ENCODE measurements at regions not wholly inside any gene's neighbourhood (a gene's known extent, or its start where the extent isn't known, plus 50 kb on each side); places are given as distances from the start of the nearest gene placed in this dataset.

DNA sequence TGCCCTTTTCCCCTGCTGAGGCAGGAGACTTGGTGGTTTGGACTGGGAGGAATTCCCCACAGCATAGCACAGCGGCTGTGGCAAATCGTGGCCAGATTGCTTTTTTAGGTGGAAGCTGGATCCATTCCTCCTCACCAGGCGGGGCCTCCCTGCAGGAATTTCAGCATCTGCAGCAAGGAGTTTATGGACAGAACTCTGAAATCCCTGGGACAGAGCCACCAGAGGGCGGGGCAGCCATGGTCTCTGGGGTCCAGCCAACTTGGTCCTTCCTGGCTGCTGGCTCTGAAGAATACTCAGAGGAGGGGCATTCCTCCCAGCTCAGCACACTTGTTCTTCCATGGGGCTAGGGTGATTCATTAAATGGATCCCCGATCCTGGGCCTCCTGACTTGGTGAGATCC lies 794.3 kb downstream of the SH3BGRL start:
- TF ChIP-seq, protein P1, sequence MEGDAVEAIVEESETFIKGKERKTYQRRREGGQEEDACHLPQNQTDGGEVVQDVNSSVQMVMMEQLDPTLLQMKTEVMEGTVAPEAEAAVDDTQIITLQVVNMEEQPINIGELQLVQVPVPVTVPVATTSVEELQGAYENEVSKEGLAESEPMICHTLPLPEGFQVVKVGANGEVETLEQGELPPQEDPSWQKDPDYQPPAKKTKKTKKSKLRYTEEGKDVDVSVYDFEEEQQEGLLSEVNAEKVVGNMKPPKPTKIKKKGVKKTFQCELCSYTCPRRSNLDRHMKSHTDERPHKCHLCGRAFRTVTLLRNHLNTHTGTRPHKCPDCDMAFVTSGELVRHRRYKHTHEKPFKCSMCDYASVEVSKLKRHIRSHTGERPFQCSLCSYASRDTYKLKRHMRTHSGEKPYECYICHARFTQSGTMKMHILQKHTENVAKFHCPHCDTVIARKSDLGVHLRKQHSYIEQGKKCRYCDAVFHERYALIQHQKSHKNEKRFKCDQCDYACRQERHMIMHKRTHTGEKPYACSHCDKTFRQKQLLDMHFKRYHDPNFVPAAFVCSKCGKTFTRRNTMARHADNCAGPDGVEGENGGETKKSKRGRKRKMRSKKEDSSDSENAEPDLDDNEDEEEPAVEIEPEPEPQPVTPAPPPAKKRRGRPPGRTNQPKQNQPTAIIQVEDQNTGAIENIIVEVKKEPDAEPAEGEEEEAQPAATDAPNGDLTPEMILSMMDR (IDR thresholded peaks at IDR 0.05; ENCODE audit: low read depth, low read length) = no peak
- DNase-seq (ENCODE audit: extremely low read depth, low read depth) = no peak

DNA sequence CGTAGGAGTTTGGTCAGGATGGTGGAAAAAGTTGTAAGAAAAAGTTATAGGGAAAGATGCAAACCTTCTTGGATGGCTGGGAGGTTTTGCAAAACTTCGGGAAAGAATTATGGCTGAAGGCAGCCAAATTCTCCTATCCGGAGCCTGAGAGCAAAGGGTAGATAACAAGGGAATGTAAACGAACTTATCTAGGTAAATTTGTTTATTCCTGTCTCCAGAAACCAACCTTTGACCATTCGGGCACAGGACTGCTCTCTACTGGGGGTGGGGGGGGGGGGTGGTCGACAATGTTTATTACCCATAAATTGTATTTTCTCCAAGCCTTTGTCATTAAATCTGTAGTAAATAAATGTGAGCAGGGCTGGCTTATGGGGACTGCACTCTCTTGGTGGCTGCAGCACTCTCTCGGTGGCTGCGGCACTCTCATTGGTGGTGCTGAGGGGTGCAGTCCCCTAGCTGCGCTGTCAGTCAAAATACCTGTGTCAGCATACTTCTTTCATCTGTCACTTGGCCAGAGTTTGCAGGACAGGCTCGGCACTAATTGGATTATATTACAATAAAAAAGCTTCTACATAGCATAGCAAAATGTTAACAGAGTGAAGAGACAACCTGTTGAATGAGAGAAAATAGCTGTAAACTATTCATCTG lies 827.8 kb downstream of the SH3BGRL start:
- TF ChIP-seq, protein P1 (IDR thresholded peaks at IDR 0.05; ENCODE audit: low read depth, low read length) = no peak
- DNase-seq (ENCODE audit: extremely low read depth, low read depth) = no peak

- no peak for DNase-seq (ENCODE audit: extremely low read depth, low read depth)
- TF ChIP-seq, protein P1 (IDR thresholded peaks at IDR 0.05; ENCODE audit: low read depth, low read length) = no peak
Measured at GRCh38 chrX:82031250-82031649, 829.3 kb downstream of the SH3BGRL start.

- TF ChIP-seq, protein P1 (IDR thresholded peaks at IDR 0.05; ENCODE audit: low read depth, low read length) = no peak
- no peak for DNase-seq (ENCODE audit: extremely low read depth, low read depth)
Measured at GRCh38 chrX:82038793-82039192, 836.9 kb downstream of the SH3BGRL start.

- DNase-seq (ENCODE audit: extremely low read depth, low read depth) = no peak
- TF ChIP-seq, protein P1 (IDR thresholded peaks at IDR 0.05; ENCODE audit: low read depth, low read length) = no peak
Measured at GRCh38 chrX:82041034-82041433, 839.1 kb downstream of the SH3BGRL start.

GRCh38 chrX:82058728-82059127 lies 856.8 kb downstream of the SH3BGRL start:
- TF ChIP-seq, protein P1 (IDR thresholded peaks at IDR 0.05; ENCODE audit: low read depth, low read length) = no peak
- DNase-seq (ENCODE audit: extremely low read depth, low read depth) = no peak

- TF ChIP-seq, protein P1 (IDR thresholded peaks at IDR 0.05; ENCODE audit: low read depth, low read length) = no peak
- no peak for DNase-seq (ENCODE audit: extremely low read depth, low read depth)
Measured at GRCh38 chrX:82070948-82071347, 869.0 kb downstream of the SH3BGRL start.
